ENCODE measurements at regions not wholly inside any gene's neighbourhood (a gene's known extent, or its start where the extent isn't known, plus 50 kb on each side); places are given as distances from the start of the nearest gene placed in this dataset.

GRCh38 chr4:120508036-120508435 lies 414.5 kb downstream of the PRDM5 start:
- no peak for DNase-seq
- no peak for ATAC-seq (ENCODE audit: low FRiP score in 2 of 2)
- TF ChIP-seq, protein P1, sequence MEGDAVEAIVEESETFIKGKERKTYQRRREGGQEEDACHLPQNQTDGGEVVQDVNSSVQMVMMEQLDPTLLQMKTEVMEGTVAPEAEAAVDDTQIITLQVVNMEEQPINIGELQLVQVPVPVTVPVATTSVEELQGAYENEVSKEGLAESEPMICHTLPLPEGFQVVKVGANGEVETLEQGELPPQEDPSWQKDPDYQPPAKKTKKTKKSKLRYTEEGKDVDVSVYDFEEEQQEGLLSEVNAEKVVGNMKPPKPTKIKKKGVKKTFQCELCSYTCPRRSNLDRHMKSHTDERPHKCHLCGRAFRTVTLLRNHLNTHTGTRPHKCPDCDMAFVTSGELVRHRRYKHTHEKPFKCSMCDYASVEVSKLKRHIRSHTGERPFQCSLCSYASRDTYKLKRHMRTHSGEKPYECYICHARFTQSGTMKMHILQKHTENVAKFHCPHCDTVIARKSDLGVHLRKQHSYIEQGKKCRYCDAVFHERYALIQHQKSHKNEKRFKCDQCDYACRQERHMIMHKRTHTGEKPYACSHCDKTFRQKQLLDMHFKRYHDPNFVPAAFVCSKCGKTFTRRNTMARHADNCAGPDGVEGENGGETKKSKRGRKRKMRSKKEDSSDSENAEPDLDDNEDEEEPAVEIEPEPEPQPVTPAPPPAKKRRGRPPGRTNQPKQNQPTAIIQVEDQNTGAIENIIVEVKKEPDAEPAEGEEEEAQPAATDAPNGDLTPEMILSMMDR (IDR thresholded peaks at IDR 0.05) = no peak
- TF ChIP-seq POLR2AphosphoS5 (IDR thresholded peaks at IDR 0.05) (no peak), EP300 (IDR thresholded peaks at IDR 0.05) (no peak), POLR2A (IDR thresholded peaks at IDR 0.05) (no peak)
- 85 to 90% methylated on average over 1 of the region's 1 CpG for whole genome bisulfite sequencing, 2 donors
- Histone ChIP-seq H3K36me3 (no peaks in the 10 kb centered on the region), H3K9me3 (no peaks in the 10 kb centered on the region), H3K27me3 (no peaks in the 10 kb centered on the region), H3K4me3 (no peak overlapping the region), H3K4me1 (no peaks in the 10 kb centered on the region), H3K27ac (no peak overlapping the region)

DNA sequence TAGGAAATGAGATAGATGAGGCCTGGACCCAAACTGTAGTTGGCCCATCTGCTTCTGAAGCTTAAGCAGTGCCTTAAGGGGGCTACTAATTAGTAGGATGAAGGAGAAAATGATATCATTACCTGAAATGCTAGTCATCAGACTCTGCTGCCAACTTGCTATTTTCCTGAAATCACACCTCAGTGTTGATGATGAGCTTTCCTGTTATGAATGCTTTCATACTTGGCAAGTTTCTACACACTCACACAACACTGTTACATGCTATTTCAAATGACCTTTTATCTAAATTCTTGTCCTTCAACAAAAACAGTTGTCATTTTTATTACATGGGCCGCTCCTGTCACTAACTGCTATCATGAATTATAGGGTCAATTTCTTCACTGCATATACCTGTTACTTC lies 416.0 kb downstream of the PRDM5 start:
- H3K27ac ChIP-seq = no peak overlapping the region
- no peaks in the 10 kb centered on the region for H3K4me1 ChIP-seq
- H3K9me3 ChIP-seq = peaks cover 0 to 8% (median 0%) of the 10 kb centered on the region in 4 donors
- no peak for ATAC-seq (ENCODE audit: low FRiP score in 2 of 2)
- 76 to 100% methylated on average over 1 of the region's 1 CpG for WGBS, 2 donors
- no peaks in the 10 kb centered on the region for H3K27me3 ChIP-seq
- no peak overlapping the region for H3K4me3 ChIP-seq
- TF ChIP-seq EP300 (IDR thresholded peaks at IDR 0.05) = no peak
- TF ChIP-seq, protein P1 (IDR thresholded peaks at IDR 0.05) = no peak
- no peak for TF ChIP-seq POLR2A (IDR thresholded peaks at IDR 0.05)
- no peak for TF ChIP-seq POLR2AphosphoS5 (IDR thresholded peaks at IDR 0.05)
- no peaks in the 10 kb centered on the region for H3K36me3 ChIP-seq
- no peak for DNase-seq

DNA sequence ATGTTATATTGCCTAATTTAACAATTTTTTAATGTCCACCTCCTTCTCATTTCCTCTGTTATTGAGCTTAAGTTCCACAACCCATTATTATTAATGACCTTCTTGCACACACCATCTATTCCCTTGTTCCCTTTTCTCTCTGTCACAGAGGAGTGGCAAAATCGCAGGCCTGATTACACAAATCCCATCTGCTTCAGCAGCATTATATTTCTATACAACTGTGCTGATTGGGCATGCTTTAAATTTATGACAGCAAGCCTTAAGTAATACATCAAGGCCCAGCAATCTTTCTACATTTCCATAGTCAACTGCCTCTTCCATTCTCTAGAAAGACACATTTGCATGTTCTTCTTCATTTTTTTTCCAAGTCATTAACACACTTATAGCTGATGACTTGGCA lies 423.8 kb downstream of the PRDM5 start:
- Histone ChIP-seq H3K27ac (no peak overlapping the region), H3K27me3 (no peaks in the 10 kb centered on the region), H3K36me3 (no peaks in the 10 kb centered on the region), H3K4me3 (no peak overlapping the region), H3K9me3 (peaks cover 0 to 8% (median 0%) of the 10 kb centered on the region in 4 donors), H3K4me1 (no peaks in the 10 kb centered on the region)
- ATAC-seq (ENCODE audit: low FRiP score in 2 of 2) (no peak), DNase-seq (no peak)
- 67 to 100% methylated on average over 1 of the region's 1 CpG for WGBS, 2 donors
- TF ChIP-seq POLR2A (IDR thresholded peaks at IDR 0.05) (no peak), EP300 (IDR thresholded peaks at IDR 0.05) (no peak), POLR2AphosphoS5 (IDR thresholded peaks at IDR 0.05) (no peak)
- TF ChIP-seq, protein P1 (IDR thresholded peaks at IDR 0.05) = no peak

GRCh38 chr4:120491481-120491880 lies 424.8 kb upstream of the MAD2L1 start:
- no peak overlapping the region for H3K27ac ChIP-seq
- H3K27me3 ChIP-seq = no peaks in the 10 kb centered on the region
- TF ChIP-seq POLR2A (IDR thresholded peaks at IDR 0.05) (no peak), EP300 (IDR thresholded peaks at IDR 0.05) (no peak), POLR2AphosphoS5 (IDR thresholded peaks at IDR 0.05) (no peak)
- H3K4me1 ChIP-seq = no peaks in the 10 kb centered on the region
- whole genome bisulfite sequencing, 2 donors = 83 to 87% methylated on average over 3 of the region's 3 CpGs
- H3K4me3 ChIP-seq = no peak overlapping the region
- no peaks in the 10 kb centered on the region for H3K9me3 ChIP-seq
- DNase-seq (no peak), ATAC-seq (ENCODE audit: low FRiP score in 2 of 2) (no peak)
- H3K36me3 ChIP-seq = no peaks in the 10 kb centered on the region

DNA sequence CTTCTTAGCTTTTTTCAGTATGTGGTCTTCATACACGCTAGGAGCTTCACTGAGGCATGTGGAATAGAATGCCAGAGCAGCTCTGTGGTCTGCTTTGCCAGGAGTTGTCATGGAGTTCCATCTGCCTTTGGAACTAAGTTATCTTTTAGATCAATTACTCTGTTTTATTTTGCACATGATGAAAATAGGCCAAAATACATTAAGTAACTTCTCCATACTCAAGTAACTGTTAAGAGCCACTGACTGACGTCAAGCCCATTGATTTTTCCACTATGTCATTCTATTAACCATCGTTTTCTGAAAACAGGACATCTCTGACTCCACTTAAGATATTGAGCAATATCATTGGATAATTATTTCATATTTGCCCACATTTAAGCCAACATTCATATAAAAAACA lies 415.1 kb upstream of the MAD2L1 start:
- Histone ChIP-seq H3K4me3 (no peak overlapping the region), H3K36me3 (no peaks in the 10 kb centered on the region), H3K9me3 (no peaks in the 10 kb centered on the region), H3K27me3 (no peaks in the 10 kb centered on the region), H3K27ac (no peak overlapping the region), H3K4me1 (no peaks in the 10 kb centered on the region)
- DNase-seq (no peak), ATAC-seq (ENCODE audit: low FRiP score in 2 of 2) (no peak)
- 72 to 75% methylated on average over 3 of the region's 3 CpGs for WGBS, 2 donors
- TF ChIP-seq POLR2AphosphoS5 (IDR thresholded peaks at IDR 0.05) = no peak
- TF ChIP-seq EP300 (IDR thresholded peaks at IDR 0.05) = no peak
- TF ChIP-seq, protein P1 (IDR thresholded peaks at IDR 0.05) = no peak
- TF ChIP-seq POLR2A (IDR thresholded peaks at IDR 0.05) = no peak
